GM20000 (cell line): ENCODE measurements at regions not wholly inside any gene's neighbourhood (a gene's known extent, or its start where the extent isn't known, plus 50 kb on each side); places are given as distances from the start of the nearest gene placed in this dataset.

Source experiments
- DNase-seq: peaks from one replicate; pipeline ENCODE4 v3.0.0; 2012; ENCODE audit warnings: low spot score
- CTCF ChIP-seq: IDR thresholded peaks from 2 replicates; pipeline ENCODE4 v1.5.1; 2012; ENCODE audit warnings: mild to moderate bottlenecking, control low read depth; ENCODE audit errors: extremely low read depth, missing control alignments

- TF ChIP-seq CTCF, result no peak
- DNase-seq, result no peak
Observed at GRCh38 chr17:77478899-77479298, 338.1 kb downstream of the SEC14L1 start.

GRCh38 chr17:77479372-77480198 lies 338.8 kb downstream of the SEC14L1 start:
- no peak for DNase-seq
- no peak for TF ChIP-seq CTCF

GRCh38 chr17:77480199-77480508 lies 339.4 kb downstream of the SEC14L1 start:
- no peak for TF ChIP-seq CTCF
- DNase-seq, result no peak

- no peak for DNase-seq
- TF ChIP-seq CTCF, result no peak
Observed at GRCh38 chr17:77480509-77481215, 339.9 kb downstream of the SEC14L1 start.

- DNase-seq, result no peak
- TF ChIP-seq CTCF, result no peak
Observed at GRCh38 chr17:77481476-77482374, 341.0 kb downstream of the SEC14L1 start.

GRCh38 chr17:77482375-77483127 lies 341.8 kb downstream of the SEC14L1 start:
- TF ChIP-seq CTCF, result no peak
- DNase-seq, result no peak
